HepG2 (cell line): ENCODE measurements at regions not wholly inside any gene's neighbourhood (a gene's known extent, or its start where the extent isn't known, plus 50 kb on each side); places are given as distances from the start of the nearest gene placed in this dataset.

Experiments used
- ATAC-seq: fragments of 200-7000 bp; cut with Tn5 transposase; 3 replicates; pipeline ENCODE4 v1.9.1; 2020; ENCODE audit warnings: mild to moderate bottlenecking, moderate library complexity
- BruUV-seq: library from RNA; stranded (reverse); fragments of 400-500 nt; replicated peaks from 2 replicates; lab custom pipeline; 2021; lab: Mats Ljungman, UMichigan
- CTCF ChIA-PET: fragments of 300-600 bp; formaldehyde crosslinking; extraction: SDS; loops from one replicate; lab custom pipeline; 2021; ENCODE audit warnings: low total read pairs, inconsistent platforms, low intra/inter-chr PET ratio; lab: Yijun Ruan, JAX
- POLR2A ChIA-PET: fragments of 350-600 bp; sonication (Branson Sonifier 250); formaldehyde crosslinking; loops from one replicate; lab custom pipeline; 2020; ENCODE audit warnings: antibody characterized with exemption, inconsistent platforms; lab: Yijun Ruan, JAX
- DNase-seq: peaks from one replicate; pipeline ENCODE4 v3.0.0-alpha.2; 2015; ENCODE audit warnings: low spot score
- FAIRE-seq: peaks from 3 replicates; lab custom pipeline; 2011; peaks lifted over from hg19 to GRCh38; lab: Jason Lieb, UNC
- H2AFZ ChIP-seq: one replicate; pipeline ENCODE4 v1.6.1; 2011; ENCODE audit warnings: low read length, inconsistent platforms
- H3K27ac ChIP-seq: fragments of 300-600 bp; 3 replicates; pipeline ENCODE4 v1.8.0; 2011; ENCODE audit warnings: mixed run types, mild to moderate bottlenecking, mixed read lengths, low read length, inconsistent platforms; ENCODE audit not compliant: insufficient read depth; ENCODE audit errors: extremely low read length
- H3K27me3 ChIP-seq, 2 experiments: fragments of 200-600 bp in 1 of 2; 2 replicates in 1 of 2; 3 replicates in 1 of 2; pipeline versions ENCODE4 v1.6.0 to v1.8.0; 2011; ENCODE audit warnings: low read length in 2 of 2, mild to moderate bottlenecking in 2 of 2, moderate library complexity in 2 of 2, inconsistent platforms in 1 of 2; ENCODE audit not compliant: insufficient read depth in 2 of 2, control insufficient read depth in 1 of 2
- H3K36me3 ChIP-seq, 2 experiments: fragments of 200-600 bp in 1 of 2; replicated peaks in 1 of 2; 2 replicates in 1 of 2; 3 replicates in 1 of 2; pipeline versions ENCODE4 v1.5.1 to v1.8.0; 2011; ENCODE audit warnings: low read length in 2 of 2, inconsistent platforms in 1 of 2; ENCODE audit not compliant: insufficient read depth in 2 of 2, control insufficient read depth in 1 of 2
- H3K4me1 ChIP-seq: 2 replicates; pipeline ENCODE4 v1.5.1; 2012; ENCODE audit warnings: low read length, inconsistent platforms; ENCODE audit not compliant: insufficient read depth
- H3K4me2 ChIP-seq: 2 replicates; pipeline ENCODE4 v1.6.0; 2011; ENCODE audit warnings: low read depth, low read length, inconsistent platforms
- H3K4me3 ChIP-seq, 3 experiments: fragments of 200-600 bp in 1 of 3; sonication (generic), shearing (Covaris generic) in 1 of 3; replicated peaks in 1 of 3; 2 replicates each; pipeline ENCODE4 v1.5.1; 2011 to 2016; ENCODE audit warnings: low read length in 3 of 3, inconsistent platforms in 2 of 3, low read depth in 2 of 3, mild to moderate bottlenecking in 2 of 3, control low read depth in 1 of 3, mixed read lengths in 1 of 3; ENCODE audit not compliant: insufficient read depth in 1 of 3
- H3K79me2 ChIP-seq: one replicate; pipeline ENCODE4 v1.6.1; 2011; ENCODE audit warnings: low read length, inconsistent platforms; ENCODE audit not compliant: insufficient read depth
- H3K9ac ChIP-seq: 2 replicates; pipeline ENCODE4 v1.6.0; 2011; ENCODE audit warnings: mild to moderate bottlenecking, low read depth, low read length, inconsistent platforms; ENCODE audit not compliant: insufficient read depth
- H3K9me3 ChIP-seq: 2 replicates; pipeline ENCODE4 v1.5.1; 2012; ENCODE audit warnings: mild to moderate bottlenecking, low read length
- H4K20me1 ChIP-seq: 2 replicates; pipeline ENCODE4 v1.6.0; 2011; ENCODE audit warnings: inconsistent platforms, mild to moderate bottlenecking, low read length, moderate library complexity; ENCODE audit not compliant: insufficient read depth
- HNRNPK ChIP-seq: fragments of 200-400 bp; formaldehyde crosslinking; IDR thresholded peaks from 2 replicates; pipeline ENCODE4 v1.6.1; 2018; ENCODE audit warnings: low read length, low read depth, moderate library complexity, mild to moderate bottlenecking; ENCODE audit not compliant: poor library complexity, severe bottlenecking
- HOXA7 ChIP-seq: sonication (generic); formaldehyde crosslinking; IDR thresholded peaks from 2 replicates; pipeline ENCODE4 v1.8.1; 2022; ENCODE audit warnings: mild to moderate bottlenecking, missing genetic modification reagents, moderate library complexity
- PRPF4 ChIP-seq: fragments of 200-400 bp; formaldehyde crosslinking; IDR thresholded peaks from 2 replicates; pipeline ENCODE4 v1.6.1; 2016; ENCODE audit warnings: low read length, low read depth; ENCODE audit not compliant: poor library complexity, severe bottlenecking
- TBX3 ChIP-seq: fragments of 450-650 bp; IDR thresholded peaks from 2 replicates; pipeline ENCODE4 v1.6.1; 2017; ENCODE audit warnings: antibody characterized with exemption, mild to moderate bottlenecking, inconsistent platforms, borderline replicate concordance
- TFDP2 ChIP-seq: sonication (generic); formaldehyde crosslinking; IDR thresholded peaks from 2 replicates; pipeline ENCODE4 v1.4.0; 2020; ENCODE audit warnings: missing genetic modification reagents
- ZFX ChIP-seq: sonication (generic); formaldehyde crosslinking; IDR thresholded peaks from 2 replicates; pipeline ENCODE4 v1.4.0; 2020; ENCODE audit warnings: mild to moderate bottlenecking, low read depth, missing genetic modification reagents, moderate library complexity
- ZHX2 ChIP-seq, 2 experiments: sonication (generic) in 1 of 2; formaldehyde crosslinking in 1 of 2; IDR thresholded peaks; 2 replicates each; pipeline versions ENCODE4 v1.6.1 to v1.9.0; 2014 to 2022; ENCODE audit warnings: antibody characterized with exemption in 1 of 2, borderline replicate concordance in 1 of 2, inconsistent platforms in 1 of 2, low read depth in 1 of 2, missing genetic modification reagents in 1 of 2
- ZNF329 ChIP-seq: sonication (generic); formaldehyde crosslinking; IDR thresholded peaks from 2 replicates; pipeline ENCODE4 v1.9.0; 2021; ENCODE audit warnings: low read depth, mild to moderate bottlenecking, missing genetic modification reagents
- ZNF772 ChIP-seq: sonication (generic); formaldehyde crosslinking; IDR thresholded peaks from 2 replicates; pipeline ENCODE4 v1.5.0; 2020; ENCODE audit warnings: mild to moderate bottlenecking, missing genetic modification reagents
- in situ Hi-C: cut with HindIII; loops from 2 replicates; pipeline ENCODE4 v1.10.0; 2017; ENCODE audit warnings: low pct_unique_long_range_greater_than_20kb; ENCODE audit not compliant: extremely low pct_ligation_motif_present
- intact Hi-C: fragments of 100-400 bp; cut with micrococcal nuclease; formaldehyde crosslinking; loops from one replicate; pipeline ENCODE4 v1.10.0; 2022; ENCODE audit not compliant: unreplicated experiment

GRCh38 chr9:105859428-105860091 is 165.2 kb downstream of the TMEM38B start:
- H3K27ac ChIP-seq: no peak overlapping the region
- ATAC-seq: no peak
- no peak for TF ChIP-seq ZNF772 (CRISPR knock-in tag)
- TF ChIP-seq ZFX (CRISPR knock-in tag): no peak
- TF ChIP-seq ZNF329 (CRISPR knock-in tag): no peak
- TF ChIP-seq PRPF4: no peak
- TF ChIP-seq HOXA7 (CRISPR knock-in tag): no peak
- TF ChIP-seq HNRNPK: no peak
- no peak for TF ChIP-seq TBX3
- no peak for TF ChIP-seq ZHX2 (IDR thresholded peaks at IDR 0.05; ENCODE audit: low read depth)
- no peak for TF ChIP-seq ZHX2 (CRISPR knock-in tag; IDR thresholded peaks at IDR 0.05; ENCODE audit: borderline replicate concordance)
- TF ChIP-seq TFDP2 (CRISPR knock-in tag): no peak
- no peaks in the 10 kb centered on the region for H3K36me3 ChIP-seq
- in situ Hi-C loops: no loop called here
- H4K20me1 ChIP-seq: no peaks in the 10 kb centered on the region; the same call in 1 of the 2 replicates
- no peak overlapping the region for H3K9ac ChIP-seq
- H3K79me2 ChIP-seq: no peaks in the 10 kb centered on the region
- no peak for DNase-seq
- ChIA-PET CTCF (no interaction called here), POLR2A (no interaction called here)
- no peak overlapping the region for H2AFZ ChIP-seq
- BruUV-seq: no TSS peak
- no peaks in the 10 kb centered on the region for H3K4me1 ChIP-seq
- no peak overlapping the region for H3K4me3 ChIP-seq
- H3K27me3 ChIP-seq: no peaks in the 10 kb centered on the region; a peak in 1 of 5 replicates
- H3K4me2 ChIP-seq: no peak overlapping the region
- FAIRE-seq: no peak
- intact Hi-C loops: no loop called here
- H3K9me3 ChIP-seq: no peaks in the 10 kb centered on the region
